KMS-11 (cell line): ENCODE measurements at regions not wholly inside any gene's neighbourhood (a gene's known extent, or its start where the extent isn't known, plus 50 kb on each side); places are given as distances from the start of the nearest gene placed in this dataset.

ENCODE experiments used
- H2AFZ ChIP-seq: fragments of 200-600 bp; sonication (generic); 2 replicates; pipeline ENCODE4 v1.6.1; 2016; ENCODE audit warnings: antibody characterized with exemption, mixed run types, low read depth
- H3K27ac ChIP-seq: fragments of 200-600 bp; sonication (generic); 2 replicates; pipeline ENCODE4 v1.6.1; 2016; ENCODE audit warnings: mild to moderate bottlenecking, mixed run types
- H3K27me3 ChIP-seq: fragments of 200-600 bp; sonication (generic); 2 replicates; pipeline ENCODE4 v1.6.1; 2017; ENCODE audit warnings: mild to moderate bottlenecking, low read depth, mixed run types, moderate library complexity; ENCODE audit not compliant: insufficient read depth
- H3K36me3 ChIP-seq: fragments of 200-600 bp; sonication (generic); 2 replicates; pipeline ENCODE4 v1.6.1; 2017; ENCODE audit warnings: mild to moderate bottlenecking, mixed run types; ENCODE audit not compliant: insufficient read depth
- H3K4me1 ChIP-seq: fragments of 200-600 bp; sonication (generic); 2 replicates; pipeline ENCODE4 v1.6.1; 2016; ENCODE audit warnings: mild to moderate bottlenecking, low read depth, mixed run types; ENCODE audit not compliant: poor library complexity, severe bottlenecking
- H3K4me2 ChIP-seq: fragments of 200-600 bp; sonication (generic); 2 replicates; pipeline ENCODE4 v1.7.0; 2016; ENCODE audit warnings: mild to moderate bottlenecking, mixed run types
- H3K4me3 ChIP-seq: fragments of 200-600 bp; sonication (generic); IDR thresholded peaks from 2 replicates; pipeline ENCODE4 v1.6.1; 2017; ENCODE audit warnings: low read depth, low read length, mixed read lengths; ENCODE audit not compliant: insufficient read depth
- H3K79me2 ChIP-seq: fragments of 200-600 bp; sonication (generic); 2 replicates; pipeline ENCODE4 v1.6.1; 2016; ENCODE audit warnings: low read depth, mixed run types; ENCODE audit not compliant: insufficient read depth
- H3K9ac ChIP-seq: fragments of 200-600 bp; sonication (generic); 2 replicates; pipeline ENCODE4 v1.6.1; 2016; ENCODE audit warnings: mild to moderate bottlenecking, mixed run types
- H4K20me1 ChIP-seq: fragments of 200-600 bp; sonication (generic); 2 replicates; pipeline ENCODE4 v1.6.1; 2016; ENCODE audit warnings: mild to moderate bottlenecking, mixed run types; ENCODE audit not compliant: insufficient read depth
- CTCF ChIP-seq: fragments of 200-600 bp; sonication (generic); conservative IDR thresholded peaks from 2 replicates; pipeline ENCODE4 v1.6.1; 2017; ENCODE audit warnings: low read depth, mild to moderate bottlenecking, antibody characterized with exemption, low read length, moderate library complexity, mixed read lengths

- no peaks in the 10 kb centered on the region for H4K20me1 ChIP-seq
- no peak overlapping the region for H3K27ac ChIP-seq
- H3K4me2 ChIP-seq, result no peak overlapping the region
- H3K4me3 ChIP-seq, result no peak overlapping the region
- H3K27me3 ChIP-seq, result no peaks in the 10 kb centered on the region
- TF ChIP-seq CTCF, result no peak
- no peaks in the 10 kb centered on the region for H3K4me1 ChIP-seq
- no peaks in the 10 kb centered on the region for H3K36me3 ChIP-seq
- no peaks in the 10 kb centered on the region for H3K79me2 ChIP-seq
- H3K9ac ChIP-seq, result no peak overlapping the region
- no peak overlapping the region for H2AFZ ChIP-seq
These were observed 58.6 kb upstream of the SDK1 start for GRCh38 chr7:3242398-3242972.

- Histone ChIP-seq H3K4me3 (no peak overlapping the region), H3K9ac (no peak overlapping the region), H3K4me1 (no peaks in the 10 kb centered on the region), H4K20me1 (no peaks in the 10 kb centered on the region), H3K4me2 (no peak overlapping the region), H3K79me2 (no peaks in the 10 kb centered on the region), H3K36me3 (no peaks in the 10 kb centered on the region), H2AFZ (no peak overlapping the region), H3K27ac (no peak overlapping the region), H3K27me3 (no peaks in the 10 kb centered on the region)
- no peak for TF ChIP-seq CTCF
These were observed 57.8 kb upstream of the SDK1 start for GRCh38 chr7:3243256-3243655.

GRCh38 chr7:3243680-3244079 is 57.4 kb upstream of the SDK1 start:
- Histone ChIP-seq H3K4me2 (no peak overlapping the region), H3K9ac (no peak overlapping the region), H2AFZ (no peak overlapping the region), H3K27ac (no peak overlapping the region), H3K27me3 (no peaks in the 10 kb centered on the region), H4K20me1 (no peaks in the 10 kb centered on the region), H3K4me1 (no peaks in the 10 kb centered on the region), H3K36me3 (no peaks in the 10 kb centered on the region), H3K4me3 (no peak overlapping the region), H3K79me2 (no peaks in the 10 kb centered on the region)
- TF ChIP-seq CTCF, result no peak

- no peak overlapping the region for H3K4me2 ChIP-seq
These were observed 56.7 kb upstream of the SDK1 start for GRCh38 chr7:3244241-3244814.

More at GRCh38 chr7:3244241-3244814, 56.7 kb upstream of the SDK1 start:
- Histone ChIP-seq H3K4me1 (no peaks in the 10 kb centered on the region), H3K79me2 (no peaks in the 10 kb centered on the region), H3K36me3 (no peaks in the 10 kb centered on the region), H3K9ac (no peak overlapping the region), H3K27ac (no peak overlapping the region), H2AFZ (no peak overlapping the region), H3K4me3 (no peak overlapping the region), H3K27me3 (no peaks in the 10 kb centered on the region), H4K20me1 (no peaks in the 10 kb centered on the region)
- no peak for TF ChIP-seq CTCF
